ENCODE measurements at regions not wholly inside any gene's neighbourhood (a gene's known extent, or its start where the extent isn't known, plus 50 kb on each side); places are given as distances from the start of the nearest gene placed in this dataset.

DNA sequence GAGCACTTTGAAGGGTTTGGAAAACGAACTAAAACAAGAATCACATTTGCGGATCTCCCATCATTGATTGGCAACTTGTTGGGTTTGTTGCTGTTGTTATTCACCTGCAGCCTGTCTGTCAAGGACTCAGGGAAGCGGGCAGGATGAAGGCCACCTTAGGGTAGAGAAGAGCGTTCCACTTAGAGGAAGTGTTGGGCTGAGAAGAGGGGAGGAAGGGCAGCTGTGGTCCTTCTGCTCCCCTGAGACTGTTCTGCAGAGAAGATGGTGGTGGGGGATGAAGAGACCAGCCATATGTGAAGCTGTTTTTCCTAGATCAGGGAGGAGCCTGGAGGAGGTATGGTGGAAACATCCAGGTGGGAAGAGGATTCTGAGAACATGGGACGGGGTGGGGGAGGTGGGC is 70.6 kb upstream of the CPEB4 start:
- TF ChIP-seq, protein P1, sequence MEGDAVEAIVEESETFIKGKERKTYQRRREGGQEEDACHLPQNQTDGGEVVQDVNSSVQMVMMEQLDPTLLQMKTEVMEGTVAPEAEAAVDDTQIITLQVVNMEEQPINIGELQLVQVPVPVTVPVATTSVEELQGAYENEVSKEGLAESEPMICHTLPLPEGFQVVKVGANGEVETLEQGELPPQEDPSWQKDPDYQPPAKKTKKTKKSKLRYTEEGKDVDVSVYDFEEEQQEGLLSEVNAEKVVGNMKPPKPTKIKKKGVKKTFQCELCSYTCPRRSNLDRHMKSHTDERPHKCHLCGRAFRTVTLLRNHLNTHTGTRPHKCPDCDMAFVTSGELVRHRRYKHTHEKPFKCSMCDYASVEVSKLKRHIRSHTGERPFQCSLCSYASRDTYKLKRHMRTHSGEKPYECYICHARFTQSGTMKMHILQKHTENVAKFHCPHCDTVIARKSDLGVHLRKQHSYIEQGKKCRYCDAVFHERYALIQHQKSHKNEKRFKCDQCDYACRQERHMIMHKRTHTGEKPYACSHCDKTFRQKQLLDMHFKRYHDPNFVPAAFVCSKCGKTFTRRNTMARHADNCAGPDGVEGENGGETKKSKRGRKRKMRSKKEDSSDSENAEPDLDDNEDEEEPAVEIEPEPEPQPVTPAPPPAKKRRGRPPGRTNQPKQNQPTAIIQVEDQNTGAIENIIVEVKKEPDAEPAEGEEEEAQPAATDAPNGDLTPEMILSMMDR (conservative IDR thresholded peaks at IDR 0.05), result no peak
- no peak for TF ChIP-seq ZFX (IDR thresholded peaks at IDR 0.05)

Measured in C4-2B (cell line).